ENCODE measurements at regions not wholly inside any gene's neighbourhood (a gene's known extent, or its start where the extent isn't known, plus 50 kb on each side); places are given as distances from the start of the nearest gene placed in this dataset.

DNA sequence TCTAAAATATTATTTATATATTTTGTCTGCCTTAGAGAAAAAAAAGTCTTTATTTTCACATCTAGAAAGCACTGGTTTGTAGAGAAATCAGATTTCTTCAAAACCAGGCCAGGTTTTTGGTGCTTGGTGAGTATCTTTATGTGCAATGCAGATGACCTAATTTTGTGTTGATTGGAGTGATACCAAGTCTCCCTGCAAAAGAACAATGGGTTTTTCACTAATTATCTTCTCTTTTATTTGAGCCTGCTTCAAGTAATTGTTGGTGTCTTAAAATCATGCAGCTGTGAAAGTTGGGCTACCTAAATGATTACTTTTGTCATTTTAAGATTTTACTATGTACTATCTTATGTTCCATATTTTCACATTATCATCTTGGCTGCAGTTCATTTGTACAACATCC lies 874.7 kb downstream of the TFAP2A start:
- Histone ChIP-seq H3K27me3 (ENCODE audit: control insufficient read depth in 2 of 2, insufficient read depth in 1 of 2, low read length in 1 of 2) (no peaks in the 10 kb centered on the region), H3K36me3 (ENCODE audit: control insufficient read depth in 2 of 2, insufficient read depth in 2 of 2, low read length in 1 of 2) (no peaks in the 10 kb centered on the region), H3K27ac (ENCODE audit: low read depth in 1 of 2, low read length in 1 of 2) (no peak overlapping the region), H3K4me1 (ENCODE audit: control insufficient read depth in 2 of 2, insufficient read depth in 2 of 2, low read length in 2 of 2) (no peaks in the 10 kb centered on the region), H3K9me3 (ENCODE audit: control insufficient read depth in 2 of 2, insufficient read depth in 1 of 2, low read length in 1 of 2) (no peaks in the 10 kb centered on the region), H3K4me3 (ENCODE audit: low read length in 2 of 2) (no peak overlapping the region)
- no peak for DNase-seq (ENCODE audit: low read depth in 6 of 9, low spot score in 9 of 9)

DNA sequence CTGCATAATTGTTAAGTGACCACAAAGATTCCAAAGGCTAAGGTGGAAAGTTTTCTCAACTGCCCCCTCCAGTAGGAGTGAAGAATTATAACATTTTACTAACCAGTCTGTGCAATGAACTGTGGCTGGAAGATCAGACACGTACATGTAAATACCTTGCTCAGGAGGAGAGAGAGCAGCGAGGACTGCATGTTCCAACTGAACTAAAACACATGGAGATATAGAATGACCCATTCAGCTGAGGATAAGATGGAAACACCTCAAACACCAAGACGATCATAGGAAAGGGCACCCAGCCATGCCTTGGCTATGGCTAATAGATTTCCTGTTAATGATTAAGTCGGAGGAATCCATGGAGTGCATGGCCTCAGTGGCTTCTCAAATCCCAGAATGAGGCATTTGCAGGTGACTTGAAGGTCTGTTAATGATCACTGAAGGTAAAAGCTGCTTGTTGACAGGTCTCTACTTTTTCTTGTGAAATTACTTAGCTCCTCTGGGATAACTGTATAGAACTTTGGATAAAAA lies 875.6 kb downstream of the TFAP2A start:
- Histone ChIP-seq H3K4me3 (ENCODE audit: low read length in 2 of 2) (no peak overlapping the region), H3K9me3 (ENCODE audit: control insufficient read depth in 2 of 2, insufficient read depth in 1 of 2, low read length in 1 of 2) (no peaks in the 10 kb centered on the region), H3K27ac (ENCODE audit: low read depth in 1 of 2, low read length in 1 of 2) (no peak overlapping the region), H3K27me3 (ENCODE audit: control insufficient read depth in 2 of 2, insufficient read depth in 1 of 2, low read length in 1 of 2) (no peaks in the 10 kb centered on the region), H3K4me1 (ENCODE audit: control insufficient read depth in 2 of 2, insufficient read depth in 2 of 2, low read length in 2 of 2) (no peaks in the 10 kb centered on the region), H3K36me3 (ENCODE audit: control insufficient read depth in 2 of 2, insufficient read depth in 2 of 2, low read length in 1 of 2) (no peaks in the 10 kb centered on the region)
- 89% methylated on average over 4 of the region's 4 CpGs for WGBS
- DNase-seq (ENCODE audit: low read depth in 6 of 9, low spot score in 9 of 9): no peak

DNA sequence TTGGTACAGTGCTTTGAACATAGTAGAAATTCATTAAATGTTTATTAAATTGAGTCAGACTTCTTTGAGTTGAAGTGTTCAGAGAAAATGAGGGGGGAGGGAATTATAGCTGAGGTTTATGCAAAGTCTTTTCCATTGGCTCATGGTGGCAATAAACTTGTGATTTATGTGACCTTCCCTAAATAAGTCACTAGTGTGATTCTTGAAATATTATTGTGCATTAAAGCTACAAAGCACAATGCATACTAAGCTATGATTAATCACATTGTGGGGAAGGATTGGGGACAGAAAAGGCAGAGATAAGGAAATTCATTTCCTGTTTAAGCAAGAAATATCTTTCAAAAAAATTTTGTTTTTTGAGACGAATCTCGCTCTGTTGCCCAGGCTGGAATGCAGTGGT lies 877.5 kb downstream of the TFAP2A start:
- Histone ChIP-seq H3K27ac (ENCODE audit: low read depth in 1 of 2, low read length in 1 of 2) (no peak overlapping the region), H3K9me3 (ENCODE audit: control insufficient read depth in 2 of 2, insufficient read depth in 1 of 2, low read length in 1 of 2) (no peaks in the 10 kb centered on the region), H3K36me3 (ENCODE audit: control insufficient read depth in 2 of 2, insufficient read depth in 2 of 2, low read length in 1 of 2) (no peaks in the 10 kb centered on the region), H3K4me1 (ENCODE audit: control insufficient read depth in 2 of 2, insufficient read depth in 2 of 2, low read length in 2 of 2) (no peaks in the 10 kb centered on the region), H3K4me3 (ENCODE audit: low read length in 2 of 2) (no peak overlapping the region), H3K27me3 (ENCODE audit: control insufficient read depth in 2 of 2, insufficient read depth in 1 of 2, low read length in 1 of 2) (no peaks in the 10 kb centered on the region)
- no peak for DNase-seq (ENCODE audit: low read depth in 6 of 9, low spot score in 9 of 9)
- 76% methylated on average over 2 of the region's 2 CpGs for WGBS

DNA sequence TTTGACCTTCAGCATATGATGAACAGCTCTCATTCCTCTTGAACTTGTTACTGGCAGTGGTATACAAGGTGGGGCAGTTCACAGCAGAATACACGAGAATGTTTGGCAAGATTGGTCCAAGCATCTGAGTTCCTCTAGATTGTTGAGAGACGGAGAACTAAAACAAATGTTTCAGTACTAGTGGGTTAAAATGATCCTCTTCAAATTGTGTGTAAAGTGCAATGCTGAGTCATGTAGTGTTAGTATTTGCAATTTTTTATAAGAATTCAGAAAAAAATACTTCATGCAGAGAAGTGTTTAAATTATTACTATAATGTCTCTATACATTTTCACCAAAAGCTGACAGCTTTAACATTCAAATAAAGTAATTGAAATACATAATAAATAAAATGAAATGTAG lies 879.8 kb downstream of the TFAP2A start:
- no peak overlapping the region for H3K27ac ChIP-seq (ENCODE audit: low read depth in 1 of 2, low read length in 1 of 2)
- DNase-seq (ENCODE audit: low read depth in 6 of 9, low spot score in 9 of 9): no peak
- H3K36me3 ChIP-seq (ENCODE audit: control insufficient read depth in 2 of 2, insufficient read depth in 2 of 2, low read length in 1 of 2): no peaks in the 10 kb centered on the region
- no peaks in the 10 kb centered on the region for H3K9me3 ChIP-seq (ENCODE audit: control insufficient read depth in 2 of 2, insufficient read depth in 1 of 2, low read length in 1 of 2)
- no peak overlapping the region for H3K4me3 ChIP-seq (ENCODE audit: low read length in 2 of 2)
- whole genome bisulfite sequencing: 91% methylated on average over 2 of the region's 2 CpGs
- no peaks in the 10 kb centered on the region for H3K4me1 ChIP-seq (ENCODE audit: control insufficient read depth in 2 of 2, insufficient read depth in 2 of 2, low read length in 2 of 2)
- no peaks in the 10 kb centered on the region for H3K27me3 ChIP-seq (ENCODE audit: control insufficient read depth in 2 of 2, insufficient read depth in 1 of 2, low read length in 1 of 2)

DNA sequence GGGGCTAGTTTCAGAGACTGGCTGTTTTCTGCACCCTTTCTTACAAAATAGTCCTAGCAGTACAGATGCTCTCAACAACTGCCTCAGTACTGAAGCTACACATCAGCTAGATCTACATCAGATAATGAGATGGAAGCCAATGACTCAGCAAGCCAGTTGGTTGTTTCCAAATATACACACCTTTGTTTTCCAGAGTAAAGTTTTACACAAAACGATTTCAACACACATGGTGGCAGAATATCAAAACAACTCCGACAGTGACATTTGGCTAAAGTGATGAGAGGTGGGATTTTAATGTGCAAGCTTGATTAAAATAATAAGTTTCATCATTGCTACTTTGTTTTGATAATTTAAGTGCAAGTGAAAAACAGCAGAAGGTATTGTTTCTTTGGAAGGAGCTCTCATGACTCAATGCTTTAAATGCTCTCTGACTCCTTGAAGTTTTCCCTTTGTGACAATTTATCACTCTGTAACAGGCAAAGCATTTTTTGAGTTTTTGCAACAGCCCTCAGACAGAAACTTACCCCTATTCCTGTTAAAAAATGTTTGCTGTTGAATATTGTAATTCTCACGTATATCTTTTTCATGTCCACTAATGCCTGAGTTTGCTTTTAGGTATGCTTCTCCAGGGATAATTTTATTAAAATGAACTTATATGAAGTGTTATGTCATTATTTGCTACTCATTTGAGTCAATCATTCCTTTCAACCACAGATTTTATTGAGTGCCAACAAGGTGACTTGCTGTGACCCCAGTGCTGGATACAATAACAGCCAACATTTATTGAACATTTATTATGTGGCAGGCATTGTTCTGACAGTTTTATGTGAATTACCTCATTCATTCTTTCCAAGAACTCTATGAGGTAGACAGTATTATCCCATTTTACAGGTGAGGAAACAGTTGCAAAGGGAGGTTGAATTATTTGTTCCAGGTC lies 882.0 kb downstream of the TFAP2A start:
- Histone ChIP-seq H3K4me1 (ENCODE audit: control insufficient read depth in 2 of 2, insufficient read depth in 2 of 2, low read length in 2 of 2) (no peaks in the 10 kb centered on the region), H3K4me3 (ENCODE audit: low read length in 2 of 2) (no peak overlapping the region), H3K27me3 (ENCODE audit: control insufficient read depth in 2 of 2, insufficient read depth in 1 of 2, low read length in 1 of 2) (no peaks in the 10 kb centered on the region), H3K27ac (ENCODE audit: low read depth in 1 of 2, low read length in 1 of 2) (no peak overlapping the region), H3K36me3 (ENCODE audit: control insufficient read depth in 2 of 2, insufficient read depth in 2 of 2, low read length in 1 of 2) (no peaks in the 10 kb centered on the region), H3K9me3 (ENCODE audit: control insufficient read depth in 2 of 2, insufficient read depth in 1 of 2, low read length in 1 of 2) (no peaks in the 10 kb centered on the region)
- no peak for DNase-seq (ENCODE audit: low read depth in 6 of 9, low spot score in 9 of 9)
- WGBS: 93% methylated on average over 3 of the region's 3 CpGs

DNA sequence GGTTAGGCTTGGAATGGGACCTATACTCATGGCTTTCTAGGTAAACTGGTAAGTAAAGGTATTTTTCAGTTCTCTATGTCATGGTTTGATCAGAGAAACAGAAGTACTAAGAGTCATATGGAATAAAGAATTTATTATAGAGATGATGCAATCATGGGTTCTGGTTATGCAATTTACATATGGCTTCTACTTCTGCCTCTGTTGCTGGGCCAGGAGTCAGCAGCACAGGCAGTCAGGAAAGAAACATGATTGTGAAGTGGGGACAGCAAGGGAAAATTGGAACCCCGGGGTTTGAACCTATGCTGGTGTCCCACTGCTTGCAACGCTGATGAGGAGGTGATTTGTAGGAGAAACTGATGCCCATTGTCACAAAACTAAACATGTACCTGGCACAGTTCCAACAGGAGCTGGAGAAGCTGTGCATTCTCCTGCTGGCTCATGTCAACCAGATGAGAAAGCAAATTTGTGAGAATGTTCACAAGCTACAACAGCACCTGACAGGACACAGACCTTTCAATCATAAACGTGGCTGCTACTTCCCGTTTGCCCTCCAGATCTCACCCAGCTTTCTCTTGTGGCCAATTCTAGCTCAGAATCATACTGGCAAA lies 887.1 kb downstream of the TFAP2A start:
- no peak overlapping the region for H3K27ac ChIP-seq (ENCODE audit: low read depth in 1 of 2, low read length in 1 of 2)
- 67% methylated on average over 4 of the region's 4 CpGs for WGBS
- no peak overlapping the region for H3K4me3 ChIP-seq (ENCODE audit: low read length in 2 of 2)
- H3K36me3 ChIP-seq (ENCODE audit: control insufficient read depth in 2 of 2, insufficient read depth in 2 of 2, low read length in 1 of 2): no peaks in the 10 kb centered on the region
- no peak for DNase-seq (ENCODE audit: low read depth in 6 of 9, low spot score in 9 of 9)
- no peaks in the 10 kb centered on the region for H3K4me1 ChIP-seq (ENCODE audit: control insufficient read depth in 2 of 2, insufficient read depth in 2 of 2, low read length in 2 of 2)
- no peaks in the 10 kb centered on the region for H3K27me3 ChIP-seq (ENCODE audit: control insufficient read depth in 2 of 2, insufficient read depth in 1 of 2, low read length in 1 of 2)
- H3K9me3 ChIP-seq (ENCODE audit: control insufficient read depth in 2 of 2, insufficient read depth in 1 of 2, low read length in 1 of 2): no peaks in the 10 kb centered on the region

DNA sequence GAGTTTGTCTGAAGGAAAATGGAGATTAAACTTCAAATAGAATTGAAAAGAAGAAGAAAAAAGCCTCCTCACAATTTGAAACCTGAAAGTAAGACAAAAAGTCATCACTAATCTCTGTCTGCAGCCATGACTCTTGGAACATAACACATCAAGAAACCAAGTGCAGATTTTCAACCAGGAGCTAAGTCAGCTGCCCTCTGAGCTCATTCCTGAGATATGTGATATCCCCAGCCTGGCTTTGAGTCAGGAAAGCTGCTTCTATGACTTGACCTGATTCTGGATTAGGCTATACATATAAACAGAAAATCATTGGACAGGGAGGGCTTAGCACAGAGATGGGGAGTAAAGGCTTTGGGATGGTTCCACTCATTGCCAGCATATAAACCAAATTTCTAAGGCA lies 891.4 kb downstream of the TFAP2A start:
- no peaks in the 10 kb centered on the region for H3K9me3 ChIP-seq (ENCODE audit: control insufficient read depth in 2 of 2, insufficient read depth in 1 of 2, low read length in 1 of 2)
- no peak overlapping the region for H3K4me3 ChIP-seq (ENCODE audit: low read length in 2 of 2)
- no peak overlapping the region for H3K27ac ChIP-seq (ENCODE audit: low read depth in 1 of 2, low read length in 1 of 2)
- H3K4me1 ChIP-seq (ENCODE audit: control insufficient read depth in 2 of 2, insufficient read depth in 2 of 2, low read length in 2 of 2): no peaks in the 10 kb centered on the region
- no peak for DNase-seq (ENCODE audit: low read depth in 6 of 9, low spot score in 9 of 9)
- H3K27me3 ChIP-seq (ENCODE audit: control insufficient read depth in 2 of 2, insufficient read depth in 1 of 2, low read length in 1 of 2): no peaks in the 10 kb centered on the region
- H3K36me3 ChIP-seq (ENCODE audit: control insufficient read depth in 2 of 2, insufficient read depth in 2 of 2, low read length in 1 of 2): no peaks in the 10 kb centered on the region

DNA sequence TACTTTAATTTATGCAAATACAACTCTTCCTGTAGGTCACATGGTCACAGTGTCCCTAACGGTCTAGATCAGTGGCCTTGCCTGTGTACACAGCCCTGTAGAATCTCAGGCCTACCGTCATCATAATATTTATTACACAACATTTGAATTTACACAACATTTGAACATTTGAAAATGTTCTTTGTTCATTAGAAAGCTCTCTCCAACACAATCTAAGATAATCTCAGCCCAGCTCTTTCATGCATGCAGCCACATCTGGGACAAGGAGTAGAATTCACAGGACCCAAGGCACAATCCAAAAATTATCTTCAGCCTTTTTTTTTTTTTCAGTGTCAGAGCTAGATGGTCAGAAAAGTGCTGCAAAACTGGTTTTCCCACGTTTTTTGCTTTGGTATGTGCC lies 892.8 kb downstream of the TFAP2A start:
- H3K27ac ChIP-seq (ENCODE audit: low read depth in 1 of 2, low read length in 1 of 2): no peak overlapping the region
- no peaks in the 10 kb centered on the region for H3K27me3 ChIP-seq (ENCODE audit: control insufficient read depth in 2 of 2, insufficient read depth in 1 of 2, low read length in 1 of 2)
- DNase-seq (ENCODE audit: low read depth in 6 of 9, low spot score in 9 of 9): no peak
- H3K4me3 ChIP-seq (ENCODE audit: low read length in 2 of 2): no peak overlapping the region
- no peaks in the 10 kb centered on the region for H3K36me3 ChIP-seq (ENCODE audit: control insufficient read depth in 2 of 2, insufficient read depth in 2 of 2, low read length in 1 of 2)
- no peaks in the 10 kb centered on the region for H3K9me3 ChIP-seq (ENCODE audit: control insufficient read depth in 2 of 2, insufficient read depth in 1 of 2, low read length in 1 of 2)
- WGBS: 67% methylated on average over 3 of the region's 3 CpGs
- no peaks in the 10 kb centered on the region for H3K4me1 ChIP-seq (ENCODE audit: control insufficient read depth in 2 of 2, insufficient read depth in 2 of 2, low read length in 2 of 2)

DNA sequence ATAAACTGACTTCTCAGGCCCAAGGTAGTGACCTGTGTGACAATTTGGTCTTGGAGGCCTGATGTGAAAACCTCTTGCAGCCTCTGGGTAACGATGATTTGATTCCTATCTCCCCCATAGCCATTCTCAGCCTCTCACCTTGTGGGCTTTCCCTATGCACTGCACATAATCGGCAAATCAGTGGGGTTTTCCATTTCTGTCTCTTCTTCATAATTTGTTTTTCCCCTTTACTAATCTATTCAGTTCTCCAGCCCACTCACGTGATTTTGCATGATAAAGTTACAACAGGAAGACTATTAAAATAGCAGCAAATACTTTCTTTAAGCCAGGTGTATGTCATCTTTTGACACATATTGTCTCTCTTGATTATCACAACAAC lies 893.7 kb downstream of the TFAP2A start:
- Histone ChIP-seq H3K27me3 (ENCODE audit: control insufficient read depth in 2 of 2, insufficient read depth in 1 of 2, low read length in 1 of 2) (no peaks in the 10 kb centered on the region), H3K4me1 (ENCODE audit: control insufficient read depth in 2 of 2, insufficient read depth in 2 of 2, low read length in 2 of 2) (no peaks in the 10 kb centered on the region), H3K27ac (ENCODE audit: low read depth in 1 of 2, low read length in 1 of 2) (no peak overlapping the region), H3K4me3 (ENCODE audit: low read length in 2 of 2) (no peak overlapping the region), H3K9me3 (ENCODE audit: control insufficient read depth in 2 of 2, insufficient read depth in 1 of 2, low read length in 1 of 2) (no peaks in the 10 kb centered on the region), H3K36me3 (ENCODE audit: control insufficient read depth in 2 of 2, insufficient read depth in 2 of 2, low read length in 1 of 2) (no peaks in the 10 kb centered on the region)
- no peak for DNase-seq (ENCODE audit: low read depth in 6 of 9, low spot score in 9 of 9)
- WGBS: 78% methylated on average over 3 of the region's 3 CpGs

Measured in thymus (tissue), 11 donors.